ENCODE measurements at regions not wholly inside any gene's neighbourhood (a gene's known extent, or its start where the extent isn't known, plus 50 kb on each side); places are given as distances from the start of the nearest gene placed in this dataset.

DNA sequence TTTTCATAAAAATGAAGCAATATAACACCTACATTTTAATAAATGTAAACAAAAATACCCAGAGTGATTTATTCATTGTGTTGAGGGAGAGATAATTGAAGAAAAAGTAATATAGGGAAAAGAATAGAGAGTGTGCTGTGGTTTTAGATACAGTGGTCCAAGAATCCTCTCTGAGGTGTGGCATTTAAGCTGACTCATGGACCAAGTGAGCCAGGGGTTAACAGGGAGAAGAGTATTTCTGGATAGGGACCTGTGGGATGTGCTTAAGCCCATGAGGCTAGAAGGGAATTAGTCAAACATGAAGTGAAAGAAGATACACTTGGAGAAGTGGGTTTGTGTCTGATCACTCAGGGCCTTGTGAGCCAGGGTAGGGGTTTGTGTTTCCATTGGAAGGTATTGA, 680.7 kb upstream of the GRM7 start:
- Histone ChIP-seq H3K9me3 (no peaks in the 10 kb centered on the region), H3K27me3 (no peaks in the 10 kb centered on the region), H3K36me3 (no peaks in the 10 kb centered on the region), H3K4me1 (no peaks in the 10 kb centered on the region), H3K4me3 (ENCODE audit: low read depth, low read length) (no peak overlapping the region)
- DNase-seq = no peak
- TF ChIP-seq CTCF (IDR thresholded peaks at IDR 0.05; ENCODE audit: low read depth, low read length) = no peak

DNA sequence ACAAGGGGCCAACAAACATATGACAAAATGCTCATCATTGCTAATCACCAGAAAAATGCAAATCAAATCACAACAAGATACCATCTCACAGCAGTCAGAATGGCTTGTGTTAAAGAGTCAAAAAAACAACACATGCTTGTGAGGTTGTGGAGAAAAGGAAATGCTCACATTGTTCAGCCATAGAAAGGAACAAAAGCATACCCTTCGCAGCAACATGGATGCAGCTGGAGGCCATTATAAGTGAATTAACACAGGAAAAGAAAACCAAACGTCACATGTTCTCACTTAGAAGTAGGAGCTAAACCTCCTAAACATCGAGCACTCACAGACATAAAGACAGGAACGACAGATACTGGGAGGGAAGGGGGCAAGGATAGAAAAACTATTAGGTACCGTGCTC, 678.4 kb upstream of the GRM7 start:
- Histone ChIP-seq H3K36me3 (no peaks in the 10 kb centered on the region), H3K4me3 (ENCODE audit: low read depth, low read length) (no peak overlapping the region), H3K9me3 (no peaks in the 10 kb centered on the region), H3K4me1 (no peaks in the 10 kb centered on the region), H3K27me3 (no peaks in the 10 kb centered on the region)
- TF ChIP-seq CTCF (IDR thresholded peaks at IDR 0.05; ENCODE audit: low read depth, low read length) = no peak
- no peak for DNase-seq

DNA sequence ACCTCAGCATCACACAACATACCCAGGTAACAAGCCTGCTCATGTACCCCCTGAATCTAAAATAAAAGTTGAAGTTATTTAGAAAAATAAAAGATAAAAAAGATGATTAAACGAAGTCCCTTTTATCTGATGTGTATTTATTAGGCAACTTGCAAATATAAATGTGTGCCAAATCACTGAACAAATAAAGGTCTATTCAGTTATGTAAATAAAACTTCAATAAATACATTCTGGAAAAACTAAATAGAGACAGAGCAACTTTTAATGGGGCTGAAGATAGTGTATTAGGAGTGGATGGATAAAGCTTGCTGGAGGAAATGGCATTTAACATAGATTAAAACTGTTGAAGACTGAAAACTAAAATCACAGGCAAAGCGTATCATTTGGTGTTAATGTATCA, 678.0 kb upstream of the GRM7 start:
- DNase-seq = no peak

GRCh38 chr3:6189384-6189783, 671.5 kb upstream of the GRM7 start:
- H3K4me1 ChIP-seq = no peaks in the 10 kb centered on the region
- no peaks in the 10 kb centered on the region for H3K27me3 ChIP-seq
- no peaks in the 10 kb centered on the region for H3K9me3 ChIP-seq
- no peak for DNase-seq
- no peaks in the 10 kb centered on the region for H3K36me3 ChIP-seq
- TF ChIP-seq CTCF (IDR thresholded peaks at IDR 0.05; ENCODE audit: low read depth, low read length) = no peak
- no peak overlapping the region for H3K4me3 ChIP-seq (ENCODE audit: low read depth, low read length)

More for the DNA sequence above, 678.0 kb upstream of the GRM7 start:
- Histone ChIP-seq H3K4me3 (ENCODE audit: low read depth, low read length) (no peak overlapping the region), H3K4me1 (no peaks in the 10 kb centered on the region), H3K9me3 (no peaks in the 10 kb centered on the region), H3K27me3 (no peaks in the 10 kb centered on the region), H3K36me3 (no peaks in the 10 kb centered on the region)
- no peak for TF ChIP-seq CTCF (IDR thresholded peaks at IDR 0.05; ENCODE audit: low read depth, low read length)

- no peaks in the 10 kb centered on the region for H3K36me3 ChIP-seq
- no peak for TF ChIP-seq CTCF (IDR thresholded peaks at IDR 0.05; ENCODE audit: low read depth, low read length)
- H3K27me3 ChIP-seq = no peaks in the 10 kb centered on the region
- H3K4me3 ChIP-seq (ENCODE audit: low read depth, low read length) = no peak overlapping the region
- no peaks in the 10 kb centered on the region for H3K9me3 ChIP-seq
- H3K4me1 ChIP-seq = no peaks in the 10 kb centered on the region
- DNase-seq = no peak
These were observed 656.0 kb upstream of the GRM7 start for GRCh38 chr3:6204891-6205290.

- H3K36me3 ChIP-seq = no peaks in the 10 kb centered on the region
- H3K4me1 ChIP-seq = no peaks in the 10 kb centered on the region
- no peak for TF ChIP-seq CTCF (IDR thresholded peaks at IDR 0.05; ENCODE audit: low read depth, low read length)
- DNase-seq = no peak
- no peaks in the 10 kb centered on the region for H3K27me3 ChIP-seq
- no peaks in the 10 kb centered on the region for H3K9me3 ChIP-seq
- H3K4me3 ChIP-seq (ENCODE audit: low read depth, low read length) = no peak overlapping the region
These were observed 644.5 kb upstream of the GRM7 start for GRCh38 chr3:6216135-6217026.
